GM20431 (cell line): ENCODE measurements at regions not wholly inside any gene's neighbourhood (a gene's known extent, or its start where the extent isn't known, plus 50 kb on each side); places are given as distances from the start of the nearest gene placed in this dataset.

Source experiments
- in situ Hi-C: fragments of 300-500 bp; cut with MseI, MboI; formaldehyde crosslinking; loops from one replicate; pipeline ENCODE4 v1.15.0; 2020; ENCODE audit warnings: low sequenced_read_pairs; ENCODE audit not compliant: unreplicated experiment

- in situ Hi-C loops = no loop called here
Measured at GRCh38 chr6:113620386-113620785, 236.8 kb upstream of the MARCKS start.

- in situ Hi-C loops = no loop called here
Measured at GRCh38 chr6:113622254-113622653, 234.9 kb upstream of the MARCKS start.

GRCh38 chr6:113623129-113623528 is 234.0 kb upstream of the MARCKS start:
- in situ Hi-C loops = no loop called here

GRCh38 chr6:113625850-113626249 is 231.3 kb upstream of the MARCKS start:
- in situ Hi-C loops = no loop called here

GRCh38 chr6:113626475-113626874 is 230.7 kb upstream of the MARCKS start:
- in situ Hi-C loops = no loop called here

GRCh38 chr6:113627480-113627879 is 229.7 kb upstream of the MARCKS start:
- in situ Hi-C loops = no loop called here

- in situ Hi-C loops = no loop called here
Measured at GRCh38 chr6:113629256-113629655, 227.9 kb upstream of the MARCKS start.

GRCh38 chr6:113629975-113630737 is 227.0 kb upstream of the MARCKS start:
- in situ Hi-C loops = no loop called here

- in situ Hi-C loops = no loop called here
Measured at GRCh38 chr6:113630738-113631535, 226.2 kb upstream of the MARCKS start.

GRCh38 chr6:113631666-113632065 is 225.5 kb upstream of the MARCKS start:
- in situ Hi-C loops = no loop called here

- in situ Hi-C loops = no loop called here
Measured at GRCh38 chr6:113632220-113632864, 224.8 kb upstream of the MARCKS start.

- in situ Hi-C loops = no loop called here
Measured at GRCh38 chr6:113633638-113634037, 223.5 kb upstream of the MARCKS start.

- in situ Hi-C loops = no loop called here
Measured at GRCh38 chr6:113634352-113635163, 222.6 kb upstream of the MARCKS start.

GRCh38 chr6:113635222-113635986 is 221.7 kb upstream of the MARCKS start:
- in situ Hi-C loops = no loop called here

- in situ Hi-C loops = no loop called here
Measured at GRCh38 chr6:113636357-113636824, 220.8 kb upstream of the MARCKS start.

GRCh38 chr6:113640051-113640450 is 217.1 kb upstream of the MARCKS start:
- in situ Hi-C loops = no loop called here

- in situ Hi-C loops = no loop called here
Measured at GRCh38 chr6:113642001-113642713, 215.0 kb upstream of the MARCKS start.

GRCh38 chr6:113642714-113643406 is 214.3 kb upstream of the MARCKS start:
- in situ Hi-C loops = no loop called here
